NCI-H2081 (cell line): ENCODE measurements at regions not wholly inside any gene's neighbourhood (a gene's known extent, or its start where the extent isn't known, plus 50 kb on each side); places are given as distances from the start of the nearest gene placed in this dataset.

Experiments
- DNase-seq, 2 experiments: peaks; one replicate each; lab custom pipeline; 2025; lab: John Stamatoyannopoulos, UW

DNA sequence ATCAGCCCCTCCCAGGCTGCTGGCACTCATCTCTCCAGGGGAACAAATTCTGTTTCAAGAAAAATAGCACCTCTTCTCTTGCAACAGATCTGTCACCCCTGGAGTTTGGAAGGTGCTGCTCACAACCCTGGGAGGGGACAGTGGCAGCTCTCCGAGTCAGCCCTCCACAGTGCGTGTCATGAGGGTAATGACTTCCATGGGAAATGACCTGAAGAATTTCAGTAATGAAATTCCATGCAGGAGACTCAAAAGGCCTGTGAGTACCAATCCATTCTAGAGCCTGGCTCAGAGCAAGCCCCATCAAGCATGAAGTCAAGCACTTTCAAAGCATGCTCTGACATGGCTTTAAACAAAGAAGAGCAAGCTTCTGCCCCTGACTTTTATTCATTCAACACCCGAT is 276.3 kb upstream of the PARD3B start:
- no peak for DNase-seq

GRCh38 chr2:204272089-204272488 is 273.2 kb upstream of the PARD3B start:
- DNase-seq = no peak

DNA sequence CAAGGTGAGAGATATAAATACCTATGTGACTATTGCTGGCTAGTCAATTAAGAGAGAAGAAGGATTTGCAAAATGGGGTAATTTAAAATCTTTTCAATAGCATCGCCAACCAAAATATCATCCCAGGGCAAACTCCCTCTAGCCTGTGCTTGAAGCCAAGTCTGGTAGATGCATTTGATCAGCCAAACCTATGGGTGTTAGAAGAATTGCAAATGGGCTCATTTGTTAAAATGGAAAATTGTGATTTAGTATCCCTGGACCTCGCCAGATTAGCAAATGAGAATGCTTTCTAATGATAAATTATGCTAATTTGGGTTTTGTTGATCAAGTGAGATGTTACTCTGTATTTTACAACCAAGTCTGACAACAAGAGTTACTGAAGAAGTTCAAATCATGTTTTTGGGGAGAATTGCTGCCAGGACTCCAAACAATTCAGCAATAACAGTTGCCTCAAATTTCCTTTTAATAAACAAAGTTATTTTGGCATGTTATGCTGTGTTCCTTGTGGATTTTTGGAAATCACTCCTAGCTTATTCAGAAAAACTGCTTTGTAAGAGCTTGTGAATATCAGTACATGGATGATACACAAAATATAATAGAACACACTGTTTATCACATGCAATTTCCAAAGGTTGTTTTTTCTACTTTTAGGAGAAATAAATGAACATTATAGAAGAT is 272.5 kb upstream of the PARD3B start:
- DNase-seq = no peak

- no peak for DNase-seq
Observed at GRCh38 chr2:204274429-204274828, 270.8 kb upstream of the PARD3B start.

DNA sequence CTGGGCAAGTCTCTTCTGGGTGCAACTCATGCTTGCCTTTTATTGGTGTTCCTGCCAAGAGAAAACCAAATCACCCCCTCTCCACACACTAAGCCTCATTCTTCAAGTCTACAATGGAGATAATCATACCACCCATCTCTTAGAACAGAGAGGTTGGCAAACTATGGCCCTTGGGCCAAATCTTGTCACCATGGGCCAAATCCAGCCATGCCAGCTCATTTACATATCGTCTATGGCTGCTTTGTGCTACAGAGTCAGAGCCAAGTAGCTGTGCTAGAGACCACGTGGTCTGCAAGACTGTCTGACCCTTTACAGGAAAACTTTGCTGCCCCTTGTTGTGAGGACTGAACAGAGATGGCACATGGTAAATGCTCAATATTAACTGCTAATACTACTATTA is 270.3 kb upstream of the PARD3B start:
- DNase-seq = no peak

GRCh38 chr2:204277226-204277625 is 268.0 kb upstream of the PARD3B start:
- no peak for DNase-seq

- DNase-seq = no peak
Observed at GRCh38 chr2:204278454-204278853, 266.8 kb upstream of the PARD3B start.

DNA sequence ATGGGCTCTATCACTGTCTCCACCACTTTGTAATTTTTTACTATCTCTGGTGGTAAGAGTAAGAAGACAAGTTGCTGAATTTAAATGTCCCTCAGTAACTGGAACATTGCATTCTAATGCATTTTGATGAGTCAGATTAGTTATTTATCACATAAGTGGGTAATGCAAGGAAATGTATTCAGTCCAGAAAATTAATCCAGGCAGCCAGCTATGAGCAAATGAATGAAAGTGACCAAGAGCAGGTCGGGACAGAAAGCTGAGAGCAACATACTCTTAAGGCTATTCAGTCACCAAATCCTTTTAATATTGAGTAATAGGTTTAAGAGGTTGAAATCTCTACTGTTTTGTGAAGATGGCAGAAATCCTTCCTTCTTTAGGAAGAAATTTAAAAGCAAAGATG is 265.5 kb upstream of the PARD3B start:
- DNase-seq = no peak

GRCh38 chr2:204280262-204280668 is 265.0 kb upstream of the PARD3B start:
- no peak for DNase-seq

DNA sequence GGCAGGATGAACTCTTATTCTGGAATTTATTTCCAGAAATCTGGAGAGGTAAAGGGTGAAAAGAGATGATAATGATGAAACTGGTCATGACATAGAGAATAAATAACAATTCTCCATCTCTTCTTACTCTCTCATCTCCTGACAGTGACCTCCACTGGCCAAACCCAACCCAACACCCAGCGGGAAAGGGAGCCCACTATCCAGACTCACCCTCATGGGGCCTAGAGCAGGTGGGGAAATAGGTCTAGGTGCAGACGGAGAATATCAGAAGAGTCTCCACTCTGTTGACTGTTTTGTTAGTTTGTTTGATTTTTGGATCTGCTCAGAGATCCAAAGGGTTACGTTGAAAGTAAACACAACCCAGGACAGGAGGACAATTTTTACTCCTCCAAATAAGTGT is 263.2 kb upstream of the PARD3B start:
- DNase-seq = no peak

- DNase-seq = no peak
Observed at GRCh38 chr2:204282525-204282924, 262.8 kb upstream of the PARD3B start.

DNA sequence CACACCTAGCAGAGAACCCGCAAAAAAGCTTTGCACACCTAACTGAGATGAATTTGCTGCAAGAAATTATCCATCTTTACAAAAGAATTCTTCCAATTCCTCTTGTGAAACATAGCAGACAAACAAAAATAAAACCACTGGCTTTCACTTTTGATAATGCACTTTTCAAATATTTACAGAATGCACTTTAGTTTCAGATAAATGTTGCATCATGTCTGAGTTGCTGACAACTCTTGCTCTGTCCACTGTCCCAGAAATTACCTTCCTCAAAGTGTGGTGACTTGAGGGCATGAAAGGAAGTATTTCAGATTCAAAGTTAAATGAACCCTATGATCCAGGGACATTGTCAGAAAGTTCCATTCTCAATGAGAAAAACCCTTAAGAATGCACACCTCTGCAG is 256.2 kb upstream of the PARD3B start:
- no peak for DNase-seq

- DNase-seq = no peak
Observed at GRCh38 chr2:204292439-204292838, 252.8 kb upstream of the PARD3B start.

- no peak for DNase-seq
Observed at GRCh38 chr2:204293884-204294747, 251.2 kb upstream of the PARD3B start.

DNA sequence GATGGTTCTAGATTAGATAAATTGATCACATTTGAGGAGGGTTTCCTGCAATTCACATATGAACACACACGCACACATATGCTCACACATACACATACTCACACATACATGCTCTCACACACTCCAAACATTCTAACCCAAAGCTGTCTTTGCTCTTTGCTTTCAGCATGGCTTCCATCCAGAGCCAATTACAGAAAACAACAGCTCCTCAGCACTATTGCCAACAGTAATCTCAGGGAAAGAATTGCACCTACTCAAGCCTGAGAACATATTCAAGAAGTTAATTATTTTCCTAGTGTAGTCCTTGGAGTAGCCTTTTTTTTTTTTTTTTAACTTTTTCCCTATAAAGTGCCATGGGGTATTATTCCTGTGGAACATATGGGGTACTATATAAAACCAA is 246.9 kb upstream of the PARD3B start:
- DNase-seq = no peak

DNA sequence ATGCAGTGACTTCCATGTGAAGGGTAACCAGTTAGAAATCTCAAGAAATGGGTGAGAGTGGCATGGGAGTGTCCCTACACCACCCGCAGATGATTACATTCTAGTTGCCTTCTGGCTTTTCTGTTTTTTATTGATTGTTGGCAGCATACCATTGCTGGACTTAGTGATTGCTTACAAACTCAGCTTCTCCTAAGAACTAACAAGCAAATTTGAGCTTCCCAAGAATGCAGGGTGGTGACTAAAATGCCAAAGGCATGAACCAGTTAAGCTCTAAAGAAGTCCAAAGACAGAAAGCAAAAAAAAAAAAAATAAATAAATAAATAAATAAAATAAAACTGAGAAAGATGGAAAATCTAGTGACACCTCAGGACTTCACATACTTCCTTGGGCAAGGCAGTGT is 245.5 kb upstream of the PARD3B start:
- DNase-seq = no peak

DNA sequence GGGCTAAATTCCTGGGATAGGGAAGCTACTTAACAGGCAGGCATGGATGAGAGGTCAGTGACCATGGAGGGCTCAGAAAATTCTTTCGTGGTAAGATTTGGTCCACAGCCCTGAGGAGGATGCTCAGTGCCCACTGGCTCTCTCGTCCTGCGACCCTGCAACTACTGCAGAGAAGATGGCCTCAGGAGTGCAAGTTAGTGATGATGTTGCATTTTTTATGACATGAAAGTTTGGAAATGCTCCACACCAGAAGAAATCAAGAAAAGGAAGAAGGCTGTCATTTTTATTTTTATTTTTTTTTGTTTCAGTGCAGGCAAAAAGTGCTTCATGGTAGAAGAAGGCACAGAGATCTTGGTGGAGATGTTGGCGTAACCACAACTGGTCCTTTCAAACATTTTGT is 238.6 kb upstream of the PARD3B start:
- no peak for DNase-seq

DNA sequence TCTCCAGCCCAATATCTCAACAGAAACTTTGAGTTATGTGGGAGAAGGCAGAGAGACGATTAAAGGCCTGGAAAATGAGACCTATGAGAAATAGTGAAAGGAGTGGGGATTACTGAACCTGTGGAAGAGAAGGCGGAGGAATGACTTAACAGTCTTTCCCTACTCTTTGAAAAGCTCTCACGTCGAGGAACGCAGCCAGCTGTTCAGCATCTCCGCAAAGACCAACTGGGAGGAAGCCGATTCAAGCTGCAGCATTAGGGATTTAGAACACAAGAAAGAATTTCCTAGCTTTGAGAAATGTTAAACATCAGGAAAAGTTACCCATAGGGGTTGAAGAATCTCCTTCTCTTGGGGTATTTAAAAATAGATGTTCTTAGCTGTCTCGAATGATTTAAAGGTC is 233.2 kb upstream of the PARD3B start:
- DNase-seq = no peak

- DNase-seq = no peak
Observed at GRCh38 chr2:204313256-204313655, 232.0 kb upstream of the PARD3B start.

DNA sequence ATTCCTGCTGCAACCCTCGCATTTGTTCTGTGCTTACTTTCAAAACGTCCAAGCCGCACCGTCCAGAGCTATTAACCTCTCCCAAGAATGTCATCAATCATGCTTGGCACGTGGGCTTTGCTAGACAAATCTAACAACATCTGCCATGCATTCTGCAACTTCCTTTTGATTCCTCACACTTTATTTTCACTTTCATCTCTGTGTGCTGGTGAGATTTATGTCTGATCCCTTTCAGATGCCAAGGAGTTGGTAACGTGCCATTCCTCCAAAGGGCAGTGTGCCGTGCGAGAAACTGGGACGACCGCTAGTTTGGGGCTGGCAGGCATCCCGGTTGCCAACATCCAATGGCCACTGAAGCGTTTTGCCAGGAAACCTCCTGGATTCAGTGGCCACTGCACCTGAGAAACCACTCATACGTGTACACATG is 230.0 kb upstream of the PARD3B start:
- DNase-seq = no peak

DNA sequence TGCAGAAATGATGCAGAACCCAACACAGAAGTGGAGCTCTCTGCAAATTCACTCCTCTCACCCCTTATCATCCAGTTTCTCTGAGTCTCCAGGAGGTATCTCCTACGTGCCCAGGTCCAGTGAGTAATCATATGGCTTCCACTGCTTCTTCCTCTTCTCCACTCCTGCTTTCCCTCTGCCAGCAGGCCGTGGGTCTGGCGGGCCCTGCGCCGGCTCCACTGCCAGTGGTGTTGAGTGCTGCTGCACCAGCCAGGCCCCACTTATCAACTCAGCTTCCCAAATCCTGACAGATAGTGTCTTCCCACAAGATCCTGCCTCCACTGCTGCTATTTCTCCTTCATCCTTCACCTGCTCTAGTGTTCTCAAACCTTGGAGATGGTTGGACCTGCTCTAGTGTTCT is 227.6 kb upstream of the PARD3B start:
- no peak for DNase-seq

DNA sequence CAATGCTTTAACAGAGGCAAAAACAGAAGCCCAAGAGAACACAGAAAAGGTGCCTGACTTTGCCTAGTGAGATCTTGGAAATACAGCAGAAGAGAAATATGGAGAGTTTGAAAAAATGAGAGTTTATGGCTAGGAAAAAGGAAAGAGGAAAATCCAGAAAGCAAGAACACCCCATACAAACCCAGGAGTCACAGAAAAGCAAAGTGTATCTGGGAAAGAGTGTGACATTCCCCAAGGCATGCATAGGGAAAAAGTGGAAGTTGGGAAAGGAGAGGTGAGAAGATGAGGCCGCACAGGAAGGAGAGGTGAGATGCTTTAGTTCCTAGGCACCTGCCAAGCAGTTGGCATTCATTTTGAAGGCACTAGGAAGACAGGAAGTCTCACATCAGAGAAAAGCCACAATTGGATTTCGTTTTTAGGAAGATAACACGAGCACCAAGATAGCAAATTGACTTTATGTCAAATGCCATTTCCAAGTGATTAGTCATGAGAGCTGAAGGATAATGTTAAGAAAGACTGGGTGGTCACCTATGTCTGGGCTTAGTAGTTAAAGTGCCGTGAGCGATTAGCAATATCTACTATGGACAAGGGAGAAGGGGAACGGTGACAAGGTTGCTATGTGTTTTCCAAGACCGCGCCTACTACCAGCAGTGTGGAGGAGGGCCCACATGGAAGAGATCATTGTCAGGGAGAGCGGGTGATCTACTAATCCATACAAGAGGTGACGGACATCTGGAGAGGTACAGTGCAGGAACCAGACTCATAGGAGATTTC is 224.1 kb upstream of the PARD3B start:
- no peak for DNase-seq
